Activated CD4-positive, alpha-beta memory T cell treated with anti-CD3 and anti-CD28 coated beads for 36 hours (primary cell): ENCODE measurements at regions not wholly inside any gene's neighbourhood (a gene's known extent, or its start where the extent isn't known, plus 50 kb on each side); places are given as distances from the start of the nearest gene placed in this dataset.
"Not testable (repeated sequence)": the region's sequence is repeated elsewhere in the genome, so short reads cannot be mapped to it uniquely, and the experiment has no call there.

Source experiments
- CTCF ChIA-PET: fragments of 350-600 bp; sonication (Branson Sonifier 250); formaldehyde crosslinking; loops from one replicate; lab custom pipeline; 2021; ENCODE audit warnings: antibody characterized with exemption, inconsistent platforms; lab: Charles Lee
- POLR2A ChIA-PET: fragments of 350-600 bp; sonication (Branson Sonifier 250); formaldehyde crosslinking; loops from one replicate; lab custom pipeline; 2021; ENCODE audit warnings: antibody characterized with exemption; lab: Charles Lee
- DNase-seq: peaks from one replicate; pipeline ENCODE4 v3.0.0-alpha.2; 2020
- H3K27ac Mint-ChIP-seq: one replicate; pipeline ENCODE4 v1.8.0; 2021; ENCODE audit warnings: mixed read lengths
- H3K27me3 Mint-ChIP-seq: one replicate; pipeline ENCODE4 v1.8.0; 2021; ENCODE audit warnings: mixed read lengths
- H3K36me3 Mint-ChIP-seq: one replicate; pipeline ENCODE4 v1.8.0; 2021; ENCODE audit warnings: mixed read lengths
- H3K4me1 Mint-ChIP-seq: one replicate; pipeline ENCODE4 v1.8.0; 2021; ENCODE audit warnings: low read depth, mixed read lengths
- H3K4me3 Mint-ChIP-seq: one replicate; pipeline ENCODE4 v1.8.0; 2021; ENCODE audit warnings: mild to moderate bottlenecking, mixed read lengths
- H3K9me3 Mint-ChIP-seq: one replicate; pipeline ENCODE4 v1.8.0; 2021; ENCODE audit warnings: mixed read lengths
- intact Hi-C: fragments of 100-400 bp; cut with micrococcal nuclease; formaldehyde crosslinking; loops from one replicate; pipeline ENCODE4 v1.15.1; 2023

GRCh38 chr15:95131131-95131556, 899.8 kb downstream of the MCTP2 start:
- intact Hi-C loops: no loop called here
- ChIA-PET CTCF (no interaction called here), POLR2A (no interaction called here)
- Mint-ChIP-seq H3K9me3 (no peaks in the 10 kb centered on the region), H3K4me3 (no peak overlapping the region), H3K36me3 (no peaks in the 10 kb centered on the region), H3K4me1 (no peaks in the 10 kb centered on the region), H3K27ac (no peak overlapping the region), H3K27me3 (no peaks in the 10 kb centered on the region)
- no peak for DNase-seq

GRCh38 chr15:95132774-95133173, 901.4 kb downstream of the MCTP2 start:
- Mint-ChIP-seq H3K4me1 (no peaks in the 10 kb centered on the region), H3K36me3 (no peaks in the 10 kb centered on the region), H3K4me3 (no peak overlapping the region), H3K27me3 (no peaks in the 10 kb centered on the region), H3K27ac (no peak overlapping the region), H3K9me3 (peaks cover 3% of the 10 kb centered on the region)
- ChIA-PET POLR2A (no interaction called here), CTCF (no interaction called here)
- intact Hi-C loops: no loop called here
- no peak for DNase-seq

DNA sequence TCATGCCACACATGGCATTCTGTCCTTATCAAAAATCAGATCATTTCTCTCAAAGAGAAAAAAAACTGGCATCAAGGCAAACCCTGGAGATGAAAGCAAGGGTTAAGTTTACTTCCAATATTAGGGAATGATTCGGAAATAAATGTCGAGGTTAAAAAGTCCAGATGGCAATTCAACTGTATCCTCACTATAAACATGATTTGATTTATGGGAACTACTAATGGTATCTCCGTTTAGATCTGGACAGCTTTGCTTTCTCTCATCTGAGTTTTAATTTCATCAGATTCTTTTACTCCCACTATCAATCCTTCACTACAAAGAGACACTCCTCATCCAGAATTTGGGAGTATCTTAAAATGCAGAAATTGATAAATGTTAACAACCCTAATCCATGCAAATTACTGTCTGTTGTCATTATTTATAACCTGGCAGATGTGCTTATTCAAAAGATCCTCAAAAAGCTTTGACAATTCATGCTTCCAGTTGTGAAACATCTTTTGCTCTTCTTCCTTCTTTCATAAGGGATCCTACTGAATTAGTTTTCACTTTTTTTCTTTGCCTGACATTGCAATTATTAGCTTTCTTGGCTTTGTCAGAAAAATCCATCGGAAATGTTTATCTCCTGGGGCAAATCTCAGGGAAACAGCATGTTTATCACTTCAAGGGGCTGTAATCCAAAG, 903.2 kb downstream of the MCTP2 start:
- no peaks in the 10 kb centered on the region for H3K36me3 Mint-ChIP-seq
- intact Hi-C loops: no loop called here
- POLR2A ChIA-PET: no interaction called here

DNA sequence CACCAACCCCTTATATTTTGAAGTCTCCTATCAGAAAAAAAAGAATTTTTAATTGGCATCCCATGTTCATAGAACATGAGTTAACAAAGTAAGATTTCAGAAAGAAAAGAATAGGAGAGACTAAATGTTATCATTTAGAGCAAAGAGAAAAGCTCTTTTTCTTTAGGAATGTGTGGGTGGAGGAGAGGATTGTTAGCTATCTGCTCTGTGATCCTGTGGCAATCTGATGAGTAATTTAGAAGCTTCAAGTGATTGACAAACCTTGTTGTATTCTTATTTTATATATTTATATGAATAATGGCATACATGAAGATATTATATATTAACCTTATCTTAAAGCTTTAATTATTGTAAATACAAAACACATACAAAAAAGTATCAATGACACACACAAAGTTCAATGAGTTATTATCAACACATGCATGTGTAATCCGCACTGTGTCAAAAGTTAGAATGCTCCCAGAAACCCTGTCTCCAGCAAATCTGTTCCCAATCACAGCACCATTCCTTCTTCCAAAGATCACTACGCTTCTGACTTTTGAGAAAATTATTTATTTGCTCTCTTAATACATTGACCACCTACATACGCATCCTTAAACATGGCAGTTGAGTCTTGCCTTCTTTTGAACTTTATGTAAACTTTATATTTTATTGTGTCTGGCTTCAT, 907.4 kb downstream of the MCTP2 start:
- no peak overlapping the region for H3K27ac Mint-ChIP-seq
- no peaks in the 10 kb centered on the region for H3K4me1 Mint-ChIP-seq
- no peak overlapping the region for H3K4me3 Mint-ChIP-seq
- DNase-seq: no peak
- no peaks in the 10 kb centered on the region for H3K36me3 Mint-ChIP-seq
- peaks cover 3% of the 10 kb centered on the region for H3K9me3 Mint-ChIP-seq
- intact Hi-C loops: no loop called here
- ChIA-PET POLR2A (no interaction called here), CTCF (no interaction called here)
- no peaks in the 10 kb centered on the region for H3K27me3 Mint-ChIP-seq

More for the DNA sequence above, 903.2 kb downstream of the MCTP2 start:
- no peaks in the 10 kb centered on the region for H3K4me1 Mint-ChIP-seq
- peaks cover 3% of the 10 kb centered on the region for H3K9me3 Mint-ChIP-seq
- H3K27ac Mint-ChIP-seq: no peak overlapping the region
- CTCF ChIA-PET: no interaction called here
- H3K27me3 Mint-ChIP-seq: no peaks in the 10 kb centered on the region
- no peak overlapping the region for H3K4me3 Mint-ChIP-seq
- no peak for DNase-seq

GRCh38 chr15:95141486-95141885, 910.1 kb downstream of the MCTP2 start:
- CTCF ChIA-PET: no interaction called here
- POLR2A ChIA-PET: no interaction called here
- no peak overlapping the region for H3K4me3 Mint-ChIP-seq
- H3K36me3 Mint-ChIP-seq: no peaks in the 10 kb centered on the region
- no peaks in the 10 kb centered on the region for H3K4me1 Mint-ChIP-seq
- no peak overlapping the region for H3K27ac Mint-ChIP-seq
- DNase-seq: no peak
- H3K27me3 Mint-ChIP-seq: no peaks in the 10 kb centered on the region
- intact Hi-C loops: no loop called here
- H3K9me3 Mint-ChIP-seq: peaks cover 3% of the 10 kb centered on the region

DNA sequence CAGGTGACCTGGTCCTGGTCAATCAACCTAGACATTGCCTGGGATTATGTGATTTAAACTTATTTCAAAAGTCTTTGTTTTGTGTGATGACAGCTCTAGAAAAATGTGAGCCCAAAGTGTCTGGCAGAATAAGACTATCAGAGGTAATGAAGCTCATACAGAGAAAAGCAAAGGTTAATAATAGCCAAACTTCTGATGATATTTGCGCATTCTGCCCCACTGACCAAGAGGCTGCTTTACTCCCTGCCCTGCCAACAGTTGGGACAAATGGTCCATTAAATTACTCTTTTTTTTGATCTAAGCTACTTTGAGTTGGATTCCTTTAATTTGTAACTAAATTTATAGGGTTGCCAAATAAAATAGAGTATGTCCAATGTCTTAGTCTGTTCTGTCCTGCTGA, 911.2 kb downstream of the MCTP2 start:
- POLR2A ChIA-PET: no interaction called here
- intact Hi-C loops: no loop called here
- Mint-ChIP-seq H3K4me1 (no peaks in the 10 kb centered on the region), H3K27ac (no peak overlapping the region), H3K36me3 (no peaks in the 10 kb centered on the region), H3K4me3 (no peak overlapping the region), H3K9me3 (peaks cover under 1% of the 10 kb centered on the region), H3K27me3 (no peaks in the 10 kb centered on the region)
- CTCF ChIA-PET: no interaction called here
- no peak for DNase-seq

GRCh38 chr15:95146481-95146880, 915.1 kb downstream of the MCTP2 start:
- H3K27ac Mint-ChIP-seq: no peak overlapping the region
- no peaks in the 10 kb centered on the region for H3K4me1 Mint-ChIP-seq
- CTCF ChIA-PET: no interaction called here
- H3K4me3 Mint-ChIP-seq: no peak overlapping the region
- no peaks in the 10 kb centered on the region for H3K27me3 Mint-ChIP-seq
- DNase-seq: no peak
- POLR2A ChIA-PET: no interaction called here
- intact Hi-C loops: no loop called here
- no peaks in the 10 kb centered on the region for H3K36me3 Mint-ChIP-seq
- H3K9me3 Mint-ChIP-seq: peaks cover 2% of the 10 kb centered on the region

DNA sequence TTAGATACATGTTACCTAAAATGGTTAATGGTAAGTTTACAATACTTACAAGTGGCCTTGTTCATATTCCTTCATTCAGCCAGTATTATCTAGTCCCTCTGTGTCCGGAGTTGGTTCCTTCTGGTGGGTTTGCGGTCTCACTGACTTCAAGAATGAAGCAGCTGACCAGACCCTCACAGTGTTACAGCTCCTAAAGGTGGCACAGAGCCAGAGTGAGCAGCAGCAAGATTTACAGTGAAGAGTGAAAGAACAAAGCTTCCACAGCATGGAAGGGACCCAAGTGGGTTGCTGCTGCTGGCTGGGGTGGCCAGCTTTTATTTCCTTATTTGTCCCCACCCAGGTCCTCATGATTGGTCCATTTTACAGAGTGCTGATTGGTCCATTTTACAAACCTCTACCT, 916.8 kb downstream of the MCTP2 start:
- Mint-ChIP-seq H3K36me3 (no peaks in the 10 kb centered on the region), H3K27ac (no peak overlapping the region), H3K9me3 (peaks cover 2% of the 10 kb centered on the region), H3K4me1 (no peaks in the 10 kb centered on the region), H3K4me3 (no peak overlapping the region), H3K27me3 (no peaks in the 10 kb centered on the region)
- ChIA-PET POLR2A (no interaction called here), CTCF (interaction anchor here (0.6 kb wide), 1 partner anchor 168 kb away, joined by 3 read pairs; no protein-coding TSS in a partner anchor)
- intact Hi-C loops: no loop called here
- no peak for DNase-seq

DNA sequence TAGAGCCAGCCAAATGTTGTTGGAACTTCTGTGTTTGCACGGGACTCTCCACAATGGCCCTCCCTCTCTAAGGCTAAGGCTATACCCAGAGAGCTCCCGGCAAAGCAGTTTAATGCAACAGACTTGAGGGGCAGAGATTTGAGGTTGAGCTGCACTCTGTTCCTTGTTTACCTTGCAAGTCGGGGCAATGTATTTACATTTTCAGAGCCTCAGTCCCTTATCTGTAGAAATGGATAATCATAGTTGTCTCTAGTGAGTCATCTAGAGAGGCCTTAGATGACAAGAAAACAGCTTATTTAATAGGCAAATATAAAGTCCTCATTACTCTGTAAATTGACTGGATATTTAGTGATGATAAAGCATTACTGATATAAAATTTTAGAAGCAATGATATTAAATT, 917.7 kb downstream of the MCTP2 start:
- Mint-ChIP-seq H3K4me3 (no peak overlapping the region), H3K4me1 (no peaks in the 10 kb centered on the region), H3K27ac (no peak overlapping the region), H3K27me3 (no peaks in the 10 kb centered on the region), H3K9me3 (peaks cover 7% of the 10 kb centered on the region), H3K36me3 (no peaks in the 10 kb centered on the region)
- POLR2A ChIA-PET: no interaction called here
- intact Hi-C loops: no loop called here
- DNase-seq: no peak
- CTCF ChIA-PET: no interaction called here

GRCh38 chr15:95149771-95150170, 918.4 kb downstream of the MCTP2 start:
- H3K36me3 Mint-ChIP-seq: no peaks in the 10 kb centered on the region
- CTCF ChIA-PET: no interaction called here
- H3K9me3 Mint-ChIP-seq: peaks cover 10% of the 10 kb centered on the region
- H3K27ac Mint-ChIP-seq: no peak overlapping the region
- DNase-seq: no peak
- no peaks in the 10 kb centered on the region for H3K4me1 Mint-ChIP-seq
- POLR2A ChIA-PET: no interaction called here
- no peak overlapping the region for H3K4me3 Mint-ChIP-seq
- H3K27me3 Mint-ChIP-seq: no peaks in the 10 kb centered on the region
- intact Hi-C loops: no loop called here

GRCh38 chr15:95150466-95150865, 919.1 kb downstream of the MCTP2 start:
- H3K4me1 Mint-ChIP-seq: no peaks in the 10 kb centered on the region
- ChIA-PET POLR2A (no interaction called here), CTCF (no interaction called here)
- peaks cover 13% of the 10 kb centered on the region for H3K9me3 Mint-ChIP-seq
- intact Hi-C loops: no loop called here
- DNase-seq: no peak
- H3K27me3 Mint-ChIP-seq: no peaks in the 10 kb centered on the region
- no peaks in the 10 kb centered on the region for H3K36me3 Mint-ChIP-seq
- no peak overlapping the region for H3K27ac Mint-ChIP-seq
- no peak overlapping the region for H3K4me3 Mint-ChIP-seq

- no peaks in the 10 kb centered on the region for H3K36me3 Mint-ChIP-seq
- CTCF ChIA-PET: no interaction called here
- no peak for DNase-seq
- no peak overlapping the region for H3K4me3 Mint-ChIP-seq
- H3K4me1 Mint-ChIP-seq: no peaks in the 10 kb centered on the region
- no peak overlapping the region for H3K27ac Mint-ChIP-seq
- H3K27me3 Mint-ChIP-seq: no peaks in the 10 kb centered on the region
- POLR2A ChIA-PET: no interaction called here
- intact Hi-C loops: no loop called here
- peaks cover 13% of the 10 kb centered on the region for H3K9me3 Mint-ChIP-seq
Measured at GRCh38 chr15:95152741-95153140, 921.4 kb downstream of the MCTP2 start.

DNA sequence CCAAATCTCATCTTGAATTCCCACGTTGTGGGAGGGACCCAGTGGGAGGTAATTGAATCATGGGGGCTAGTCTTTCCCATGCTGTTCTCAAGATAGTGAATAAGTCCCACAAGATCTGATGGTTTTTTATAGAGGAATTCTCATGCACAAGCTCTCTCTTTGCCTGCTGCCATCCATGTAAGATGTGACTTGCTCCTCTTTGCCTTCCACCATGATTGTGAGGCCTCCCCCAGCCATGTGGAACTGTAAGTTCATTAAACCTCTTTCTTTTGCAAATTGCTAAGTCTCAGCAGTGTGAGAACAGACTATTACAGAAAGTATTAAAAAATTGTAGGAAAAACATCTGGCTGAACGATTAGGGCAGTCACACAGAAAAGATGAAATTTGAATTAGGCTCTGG, 921.8 kb downstream of the MCTP2 start:
- H3K27ac Mint-ChIP-seq, H3K4me1 Mint-ChIP-seq, H3K27me3 Mint-ChIP-seq, CTCF ChIA-PET, H3K36me3 Mint-ChIP-seq, intact Hi-C loops, DNase-seq, POLR2A ChIA-PET, H3K4me3 Mint-ChIP-seq: not testable (repeated sequence)
- peaks cover 11% of the 10 kb centered on the region for H3K9me3 Mint-ChIP-seq
